Tibial artery (tissue), 4 donors: ENCODE measurements at regions not wholly inside any gene's neighbourhood (a gene's known extent, or its start where the extent isn't known, plus 50 kb on each side); places are given as distances from the start of the nearest gene placed in this dataset.

Experiments used
- DNase-seq, 2 donors: peaks; one replicate each; pipeline ENCODE4 v3.0.0-alpha.2; 2019
- H3K27ac ChIP-seq, 2 donors: fragments of 200-600 bp; sonication (generic) in 1 of 2; 1 replicate in 1 of 2; 2 replicates in 1 of 2; pipeline ENCODE4 v1.5.1; 2018 to 2019; ENCODE audit warnings: mild to moderate bottlenecking in 1 of 2
- H3K27me3 ChIP-seq, 2 donors: fragments of 200-600 bp; sonication (generic) in 1 of 2; one replicate each; pipeline versions ENCODE4 v1.5.1 to v1.6.0; 2016 to 2019
- H3K36me3 ChIP-seq, 3 donors: fragments of 200-600 bp; sonication (generic) in 2 of 3; one replicate each; pipeline ENCODE4 v1.5.1; 2016 to 2019; ENCODE audit warnings: mild to moderate bottlenecking in 2 of 3
- H3K4me1 ChIP-seq, 4 donors: fragments of 200-600 bp; sonication (generic) in 2 of 4; 1 replicate in 3 of 4; 2 replicates in 1 of 4; pipeline ENCODE4 v1.5.1; 2016 to 2019
- H3K4me3 ChIP-seq, 2 donors: fragments of 200-600 bp; sonication (generic) in 1 of 2; 1 replicate in 1 of 2; 2 replicates in 1 of 2; pipeline ENCODE4 v1.5.1; 2018 to 2019; ENCODE audit warnings: mild to moderate bottlenecking in 2 of 2
- H3K9me3 ChIP-seq, 3 donors: fragments of 200-600 bp; sonication (generic) in 1 of 3; one replicate each; pipeline ENCODE4 v1.5.1; 2016 to 2019
- CTCF ChIP-seq, 2 experiments: fragments of 200-600 bp in 1 of 2; fragments of 450-650 bp in 1 of 2; IDR thresholded peaks; one replicate each; pipeline ENCODE4 v1.5.1; 2017 to 2019; ENCODE audit warnings: antibody characterized with exemption in 2 of 2, mild to moderate bottlenecking in 1 of 2, moderate library complexity in 1 of 2
- intact Hi-C: fragments of 100-400 bp; cut with DNase I; formaldehyde crosslinking; loops from one replicate; pipeline ENCODE4 v1.15.0; 2023; ENCODE audit warnings: low total_unique reads

GRCh38 chr17:53033297-53033696 lies 789.4 kb upstream of the KIF2B start:
- TF ChIP-seq CTCF (IDR thresholded peaks at IDR 0.05), result no peak
- Histone ChIP-seq H3K36me3 (no peaks in the 10 kb centered on the region), H3K27me3 (no peaks in the 10 kb centered on the region), H3K4me1 (no peaks in the 10 kb centered on the region), H3K27ac (no peak overlapping the region), H3K4me3 (no peak overlapping the region), H3K9me3 (no peaks in the 10 kb centered on the region)
- intact Hi-C loops, result no loop called here
- no peak for DNase-seq

- TF ChIP-seq CTCF (IDR thresholded peaks at IDR 0.05), result no peak
- intact Hi-C loops, result no loop called here
- H3K4me3 ChIP-seq, result no peak overlapping the region
- H3K27ac ChIP-seq, result no peak overlapping the region
- H3K9me3 ChIP-seq, result no peaks in the 10 kb centered on the region
- DNase-seq, result no peak
- no peaks in the 10 kb centered on the region for H3K4me1 ChIP-seq
- H3K27me3 ChIP-seq, result no peaks in the 10 kb centered on the region
- no peaks in the 10 kb centered on the region for H3K36me3 ChIP-seq
These were observed 789.9 kb upstream of the KIF2B start for GRCh38 chr17:53032861-53033271.

- Histone ChIP-seq H3K27me3 (no peaks in the 10 kb centered on the region), H3K36me3 (no peaks in the 10 kb centered on the region), H3K27ac (no peak overlapping the region), H3K4me1 (no peaks in the 10 kb centered on the region), H3K4me3 (no peak overlapping the region), H3K9me3 (no peaks in the 10 kb centered on the region)
- intact Hi-C loops, result no loop called here
- no peak for DNase-seq
- TF ChIP-seq CTCF (IDR thresholded peaks at IDR 0.05), result no peak
These were observed 805.5 kb upstream of the KIF2B start for GRCh38 chr17:53017227-53017626.

DNA sequence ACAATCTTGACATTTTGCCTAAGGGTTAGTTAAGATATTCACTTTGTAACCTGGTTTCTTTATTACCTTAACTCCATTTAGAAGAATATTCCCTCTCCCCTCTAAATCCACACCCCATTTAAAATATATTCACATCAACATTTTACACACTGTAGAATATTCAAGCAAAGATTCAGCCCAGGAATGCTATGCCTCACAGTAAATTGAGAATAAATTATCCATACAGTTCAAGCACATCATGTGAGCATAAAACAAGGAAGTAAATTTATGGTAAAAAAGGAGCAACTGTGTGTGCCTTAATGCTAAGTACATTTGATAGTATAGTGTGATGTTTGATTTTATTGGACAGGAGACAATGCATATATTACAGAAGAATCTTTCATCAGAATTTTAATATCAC lies 806.6 kb upstream of the KIF2B start:
- no peaks in the 10 kb centered on the region for H3K9me3 ChIP-seq
- H3K4me3 ChIP-seq, result no peak overlapping the region
- no peaks in the 10 kb centered on the region for H3K36me3 ChIP-seq
- H3K27ac ChIP-seq, result no peak overlapping the region
- intact Hi-C loops, result no loop called here
- no peaks in the 10 kb centered on the region for H3K27me3 ChIP-seq
- TF ChIP-seq CTCF (IDR thresholded peaks at IDR 0.05), result no peak
- DNase-seq, result no peak
- no peaks in the 10 kb centered on the region for H3K4me1 ChIP-seq

GRCh38 chr17:53012364-53012763 lies 810.4 kb upstream of the KIF2B start:
- intact Hi-C loops, result no loop called here
- Histone ChIP-seq H3K4me1 (no peaks in the 10 kb centered on the region), H3K27ac (no peak overlapping the region), H3K9me3 (no peaks in the 10 kb centered on the region), H3K4me3 (no peak overlapping the region), H3K27me3 (no peaks in the 10 kb centered on the region), H3K36me3 (no peaks in the 10 kb centered on the region)
- no peak for DNase-seq
- TF ChIP-seq CTCF (IDR thresholded peaks at IDR 0.05), result no peak

- intact Hi-C loops, result no loop called here
- H3K27ac ChIP-seq, result no peak overlapping the region
- no peak overlapping the region for H3K4me3 ChIP-seq
- no peaks in the 10 kb centered on the region for H3K9me3 ChIP-seq
- TF ChIP-seq CTCF (IDR thresholded peaks at IDR 0.05), result no peak
- H3K27me3 ChIP-seq, result no peaks in the 10 kb centered on the region
- DNase-seq, result no peak
- no peaks in the 10 kb centered on the region for H3K36me3 ChIP-seq
- no peaks in the 10 kb centered on the region for H3K4me1 ChIP-seq
These were observed 816.7 kb upstream of the KIF2B start for GRCh38 chr17:53006006-53006405.
